GM12878 (cell line): ENCODE measurements at regions not wholly inside any gene's neighbourhood (a gene's known extent, or its start where the extent isn't known, plus 50 kb on each side); places are given as distances from the start of the nearest gene placed in this dataset.

Experiments used
- EP300 ChIP-seq, 2 experiments: fragments of 150-350 bp in 1 of 2; IDR thresholded peaks; 2 replicates each; pipeline ENCODE4 v1.6.1; 2011 to 2012; ENCODE audit warnings: low read depth in 2 of 2, low read length in 2 of 2, borderline replicate concordance in 1 of 2, improper control_type of control experiment in 1 of 2, inconsistent platforms in 1 of 2; ENCODE audit not compliant: control insufficient read depth in 1 of 2
- KAT2A ChIP-seq: conservative IDR thresholded peaks from 2 replicates; pipeline ENCODE4 v1.6.1; 2011; ENCODE audit warnings: low read depth, low read length; ENCODE audit not compliant: control insufficient read depth
- MAX ChIP-seq: IDR thresholded peaks from 2 replicates; pipeline ENCODE4 v1.6.1; 2012; ENCODE audit warnings: low read depth, low read length, improper control_type of control experiment
- TF ChIP-seq, protein P1 (sequence below), 3 experiments: IDR thresholded peaks in 2 of 3; conservative IDR thresholded peaks in 1 of 3; 2 replicates each; pipeline ENCODE4 v1.5.1; 2011; ENCODE audit warnings: low read depth in 3 of 3, low read length in 3 of 3, mild to moderate bottlenecking in 3 of 3, control low read depth in 2 of 3, moderate library complexity in 2 of 3, inconsistent platforms in 1 of 3, mixed read lengths in 1 of 3; ENCODE audit not compliant: control insufficient read depth in 2 of 3, insufficient read depth in 1 of 3; ENCODE audit errors: extremely low read depth in 1 of 3

DNA sequence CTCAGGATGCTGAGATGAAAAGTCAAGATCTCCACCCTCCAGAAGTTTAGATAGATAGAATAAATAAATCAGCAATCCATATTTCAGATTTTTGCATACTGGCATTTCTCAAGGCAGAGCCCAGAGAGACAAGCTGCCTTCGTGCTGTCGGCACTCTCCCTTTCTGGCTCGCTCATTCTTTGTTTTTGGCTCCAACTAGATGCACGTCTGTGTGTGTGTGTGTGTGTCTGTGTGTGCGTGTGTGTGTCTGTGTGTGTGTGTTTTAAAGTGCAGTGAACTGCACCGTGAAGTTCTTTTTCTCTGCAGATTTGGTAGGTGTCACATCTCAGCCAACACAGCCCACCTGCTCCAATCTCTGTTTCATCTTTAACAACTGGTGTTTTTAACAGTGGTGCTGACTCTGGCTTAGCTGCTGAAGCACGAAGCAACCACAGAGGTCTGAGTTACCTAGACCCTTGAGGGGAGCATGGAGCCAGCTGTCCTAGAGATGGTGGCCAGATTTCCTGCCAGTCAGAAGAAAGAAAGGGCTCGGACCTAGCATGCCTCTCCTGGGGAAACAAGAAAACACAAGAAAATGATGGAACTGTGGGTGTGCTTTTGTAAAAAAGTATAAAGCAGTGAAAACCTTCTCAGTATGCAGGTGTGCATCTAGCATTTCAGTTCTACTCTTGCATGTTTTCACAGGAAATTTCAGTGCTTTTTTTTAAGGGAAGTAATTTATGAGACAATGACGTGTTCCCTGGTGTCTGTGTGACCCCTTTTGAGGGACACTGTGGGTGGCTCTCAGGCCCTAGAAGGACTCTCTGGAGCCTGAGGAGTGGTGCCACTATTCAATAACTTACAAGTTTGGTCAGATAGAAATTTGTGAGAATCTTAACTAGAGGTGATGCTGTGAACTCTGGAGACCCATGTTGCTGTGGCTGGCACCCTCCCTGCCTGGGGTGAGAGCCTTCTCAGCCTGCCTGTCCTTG lies 364.3 kb downstream of the RNF144A start:
- TF ChIP-seq MAX (no peak), EP300 (IDR thresholded peaks at IDR 0.05; ENCODE audit: borderline replicate concordance in 1 of 2, control insufficient read depth in 1 of 2, low read depth in 2 of 2, low read length in 2 of 2) (no peak), KAT2A (no peak)
- TF ChIP-seq, protein P1, sequence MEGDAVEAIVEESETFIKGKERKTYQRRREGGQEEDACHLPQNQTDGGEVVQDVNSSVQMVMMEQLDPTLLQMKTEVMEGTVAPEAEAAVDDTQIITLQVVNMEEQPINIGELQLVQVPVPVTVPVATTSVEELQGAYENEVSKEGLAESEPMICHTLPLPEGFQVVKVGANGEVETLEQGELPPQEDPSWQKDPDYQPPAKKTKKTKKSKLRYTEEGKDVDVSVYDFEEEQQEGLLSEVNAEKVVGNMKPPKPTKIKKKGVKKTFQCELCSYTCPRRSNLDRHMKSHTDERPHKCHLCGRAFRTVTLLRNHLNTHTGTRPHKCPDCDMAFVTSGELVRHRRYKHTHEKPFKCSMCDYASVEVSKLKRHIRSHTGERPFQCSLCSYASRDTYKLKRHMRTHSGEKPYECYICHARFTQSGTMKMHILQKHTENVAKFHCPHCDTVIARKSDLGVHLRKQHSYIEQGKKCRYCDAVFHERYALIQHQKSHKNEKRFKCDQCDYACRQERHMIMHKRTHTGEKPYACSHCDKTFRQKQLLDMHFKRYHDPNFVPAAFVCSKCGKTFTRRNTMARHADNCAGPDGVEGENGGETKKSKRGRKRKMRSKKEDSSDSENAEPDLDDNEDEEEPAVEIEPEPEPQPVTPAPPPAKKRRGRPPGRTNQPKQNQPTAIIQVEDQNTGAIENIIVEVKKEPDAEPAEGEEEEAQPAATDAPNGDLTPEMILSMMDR (IDR thresholded peaks at IDR 0.05 in 2 of 3, conservative IDR thresholded peaks at IDR 0.05 in 1 of 3; ENCODE audit: control insufficient read depth in 2 of 3, extremely low read depth in 1 of 3, insufficient read depth in 1 of 3, low read depth in 3 of 3, low read length in 3 of 3) = no peak
